Astrocyte (in vitro differentiated cells and primary cell): ENCODE measurements at regions not wholly inside any gene's neighbourhood (a gene's known extent, or its start where the extent isn't known, plus 50 kb on each side); places are given as distances from the start of the nearest gene placed in this dataset.
"Not testable (repeated sequence)": the region's sequence is repeated elsewhere in the genome, so short reads cannot be mapped to it uniquely, and the experiment has no call there.

Experiments used
- EZH2 ChIP-seq: IDR thresholded peaks from 2 replicates; pipeline ENCODE4 v1.6.1; 2012; ENCODE audit warnings: mild to moderate bottlenecking, low read length, inconsistent platforms; ENCODE audit not compliant: insufficient read depth
- TF ChIP-seq, protein P1 (sequence below): IDR thresholded peaks from 2 replicates; pipeline ENCODE4 v1.5.1; 2011; ENCODE audit warnings: low read depth, mild to moderate bottlenecking, inconsistent platforms, low read length, moderate library complexity; ENCODE audit not compliant: insufficient read depth

DNA sequence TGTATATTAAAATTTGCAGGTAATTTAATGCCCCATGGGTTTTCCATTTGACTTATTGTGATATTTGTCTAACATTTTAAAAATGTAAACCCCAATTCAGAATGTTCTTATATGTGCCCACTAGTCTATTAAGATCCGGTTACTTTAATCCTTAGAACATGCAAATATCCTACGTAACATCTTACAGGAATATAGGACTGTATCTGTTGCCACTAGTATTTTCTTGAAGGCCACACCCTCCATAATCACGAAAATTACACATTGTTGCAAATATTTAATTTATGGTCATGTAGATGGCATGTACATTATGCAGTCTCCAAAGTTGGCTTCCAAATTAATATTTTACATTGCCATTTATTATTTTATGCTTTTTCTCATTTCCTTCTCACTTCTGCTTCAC lies 329.2 kb upstream of the NOTCH2NLA start:
- TF ChIP-seq, protein P1, sequence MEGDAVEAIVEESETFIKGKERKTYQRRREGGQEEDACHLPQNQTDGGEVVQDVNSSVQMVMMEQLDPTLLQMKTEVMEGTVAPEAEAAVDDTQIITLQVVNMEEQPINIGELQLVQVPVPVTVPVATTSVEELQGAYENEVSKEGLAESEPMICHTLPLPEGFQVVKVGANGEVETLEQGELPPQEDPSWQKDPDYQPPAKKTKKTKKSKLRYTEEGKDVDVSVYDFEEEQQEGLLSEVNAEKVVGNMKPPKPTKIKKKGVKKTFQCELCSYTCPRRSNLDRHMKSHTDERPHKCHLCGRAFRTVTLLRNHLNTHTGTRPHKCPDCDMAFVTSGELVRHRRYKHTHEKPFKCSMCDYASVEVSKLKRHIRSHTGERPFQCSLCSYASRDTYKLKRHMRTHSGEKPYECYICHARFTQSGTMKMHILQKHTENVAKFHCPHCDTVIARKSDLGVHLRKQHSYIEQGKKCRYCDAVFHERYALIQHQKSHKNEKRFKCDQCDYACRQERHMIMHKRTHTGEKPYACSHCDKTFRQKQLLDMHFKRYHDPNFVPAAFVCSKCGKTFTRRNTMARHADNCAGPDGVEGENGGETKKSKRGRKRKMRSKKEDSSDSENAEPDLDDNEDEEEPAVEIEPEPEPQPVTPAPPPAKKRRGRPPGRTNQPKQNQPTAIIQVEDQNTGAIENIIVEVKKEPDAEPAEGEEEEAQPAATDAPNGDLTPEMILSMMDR, result not testable (repeated sequence)
- TF ChIP-seq EZH2, result not testable (repeated sequence)
